IMR-90 (cell line): ENCODE measurements at regions not wholly inside any gene's neighbourhood (a gene's known extent, or its start where the extent isn't known, plus 50 kb on each side); places are given as distances from the start of the nearest gene placed in this dataset.
"Not testable (repeated sequence)": the region's sequence is repeated elsewhere in the genome, so short reads cannot be mapped to it uniquely, and the experiment has no call there.

Experiments
- ATAC-seq: fragments of 200-7000 bp; cut with Tn5 transposase; 2 replicates; pipeline ENCODE4 v1.9.1; 2020; ENCODE audit warnings: low read depth, mild to moderate bottlenecking, moderate library complexity
- BruUV-seq: library from RNA; stranded (reverse); fragments of 400-500 nt; replicated peaks from 2 replicates; lab custom pipeline; 2021; lab: Mats Ljungman, UMichigan
- CTCF ChIA-PET: fragments of 300-600 bp; formaldehyde crosslinking; extraction: SDS; loops from one replicate; lab custom pipeline; 2021; ENCODE audit warnings: antibody characterized with exemption; lab: Yijun Ruan, JAX
- POLR2A ChIA-PET: fragments of 300-600 bp; sonication (Branson Sonifier 250); formaldehyde crosslinking; loops from one replicate; lab custom pipeline; 2022; ENCODE audit warnings: antibody characterized with exemption; ENCODE audit not compliant: unreplicated experiment; lab: Charles Lee
- DNase-seq: peaks from one replicate; pipeline ENCODE4 v3.0.0; 2013
- H2AFZ ChIP-seq: replicated peaks from 2 replicates; pipeline ENCODE3; 2013; ENCODE audit warnings: low read length, mild to moderate bottlenecking; ENCODE audit not compliant: poor library complexity
- H2AK5ac ChIP-seq: 2 replicates; pipeline ENCODE4 v1.6.1; 2013; ENCODE audit warnings: low read depth, low read length, inconsistent platforms
- H2AK9ac ChIP-seq: replicated peaks from 2 replicates; pipeline ENCODE3; 2013; ENCODE audit warnings: mild to moderate bottlenecking, low read depth, low read length, moderate library complexity; ENCODE audit not compliant: poor library complexity
- H2BK120ac ChIP-seq: 2 replicates; pipeline ENCODE4 v1.6.1; 2013; ENCODE audit warnings: low read depth, low read length, inconsistent platforms
- H2BK15ac ChIP-seq: 3 replicates; pipeline ENCODE4 v1.6.1; 2013; ENCODE audit warnings: low read depth, low read length, inconsistent platforms
- H2BK20ac ChIP-seq: 2 replicates; pipeline ENCODE4 v1.6.1; 2013; ENCODE audit warnings: low read depth, mild to moderate bottlenecking, inconsistent platforms, low read length, moderate library complexity
- H2BK5ac ChIP-seq: 2 replicates; pipeline ENCODE4 v1.6.1; 2013; ENCODE audit warnings: mild to moderate bottlenecking, low read depth, low read length, inconsistent platforms; ENCODE audit not compliant: poor library complexity, severe bottlenecking
- H3K14ac ChIP-seq: replicated peaks from 2 replicates; pipeline ENCODE4 v1.6.1; 2013; ENCODE audit warnings: low read depth, low read length, inconsistent platforms
- H3K18ac ChIP-seq: 2 replicates; pipeline ENCODE4 v1.6.1; 2013; ENCODE audit warnings: low read depth, low read length, control low read depth
- H3K23ac ChIP-seq: 2 replicates; pipeline ENCODE4 v1.6.1; 2013; ENCODE audit warnings: low read depth, low read length, inconsistent platforms
- H3K27ac ChIP-seq: 2 replicates; pipeline ENCODE4 v1.5.1; 2013; ENCODE audit warnings: mild to moderate bottlenecking, control low read depth, low read length; ENCODE audit not compliant: insufficient read depth
- H3K27me3 ChIP-seq: 2 replicates; pipeline ENCODE4 v1.6.1; 2013; ENCODE audit warnings: low read length; ENCODE audit not compliant: control insufficient read depth, insufficient read depth
- H3K36me3 ChIP-seq: 2 replicates; pipeline ENCODE4 v1.6.1; 2013; ENCODE audit warnings: low read length, mixed read lengths; ENCODE audit not compliant: control insufficient read depth, insufficient read depth
- H3K4ac ChIP-seq: 2 replicates; pipeline ENCODE4 v1.6.1; 2013; ENCODE audit warnings: low read depth, low read length, inconsistent platforms
- H3K4me1 ChIP-seq: 2 replicates; pipeline ENCODE4 v1.6.1; 2013; ENCODE audit warnings: low read length, mixed read lengths; ENCODE audit not compliant: control insufficient read depth, insufficient read depth
- H3K4me2 ChIP-seq: 2 replicates; pipeline ENCODE4 v1.6.1; 2013; ENCODE audit warnings: low read depth, mild to moderate bottlenecking, control low read depth, low read length, moderate library complexity
- H3K4me3 ChIP-seq: 2 replicates; pipeline ENCODE4 v1.5.1; 2013; ENCODE audit warnings: low read depth, mild to moderate bottlenecking, control low read depth, low read length, moderate library complexity; ENCODE audit not compliant: insufficient read depth
- H3K56ac ChIP-seq: 2 replicates; pipeline ENCODE4 v1.6.1; 2013; ENCODE audit warnings: low read length, inconsistent platforms; ENCODE audit not compliant: insufficient read depth; ENCODE audit errors: extremely low read depth
- H3K79me1 ChIP-seq, 2 experiments: 2 replicates each; pipeline ENCODE4 v1.6.1; 2013; ENCODE audit warnings: low read length in 2 of 2, inconsistent platforms in 1 of 2, low read depth in 1 of 2
- H3K9ac ChIP-seq: 2 replicates; pipeline ENCODE4 v1.6.1; 2013; ENCODE audit warnings: low read depth, low read length, control low read depth
- H3K9me1 ChIP-seq: 2 replicates; pipeline ENCODE4 v1.6.1; 2013; ENCODE audit warnings: low read length, inconsistent platforms; ENCODE audit not compliant: insufficient read depth
- H3K9me3 ChIP-seq: 2 replicates; pipeline ENCODE4 v1.6.1; 2013; ENCODE audit warnings: low read length; ENCODE audit not compliant: control insufficient read depth, insufficient read depth
- H4K20me1 ChIP-seq: 2 replicates; pipeline ENCODE4 v1.6.1; 2013; ENCODE audit warnings: low read length, inconsistent platforms; ENCODE audit not compliant: insufficient read depth
- H4K5ac ChIP-seq: 2 replicates; pipeline ENCODE4 v1.6.1; 2013; ENCODE audit warnings: mild to moderate bottlenecking, low read depth, low read length, control low read depth
- H4K8ac ChIP-seq, 2 experiments: 2 replicates each; pipeline ENCODE4 v1.6.1; 2013; ENCODE audit warnings: low read depth in 2 of 2, low read length in 2 of 2, control low read depth in 1 of 2, inconsistent platforms in 1 of 2
- H4K91ac ChIP-seq: 2 replicates; pipeline ENCODE4 v1.6.1; 2013; ENCODE audit warnings: low read depth, low read length, inconsistent platforms; ENCODE audit not compliant: insufficient read depth
- BHLHE40 ChIP-seq: fragments of 150-350 bp; IDR thresholded peaks from 2 replicates; pipeline ENCODE4 v1.6.1; 2016; ENCODE audit warnings: mild to moderate bottlenecking, low read depth, low read length
- CHD1 ChIP-seq: IDR thresholded peaks from 2 replicates; pipeline ENCODE4 v1.6.1; 2012; ENCODE audit warnings: low read depth, low read length, improper control_type of control experiment
- MAFK ChIP-seq: IDR thresholded peaks from 2 replicates; pipeline ENCODE4 v1.6.1; 2012; ENCODE audit warnings: low read depth, low read length, improper control_type of control experiment
- MXI1 ChIP-seq: IDR thresholded peaks from 2 replicates; pipeline ENCODE4 v1.6.1; 2012; ENCODE audit warnings: low read depth, mild to moderate bottlenecking, low read length, moderate library complexity, borderline replicate concordance
- POLR2A ChIP-seq: IDR thresholded peaks from 2 replicates; pipeline ENCODE4 v1.6.1; 2012; ENCODE audit warnings: mild to moderate bottlenecking, low read depth, low read length
- RFX5 ChIP-seq: IDR thresholded peaks from 2 replicates; pipeline ENCODE4 v1.8.0; 2012; ENCODE audit warnings: low read depth, mild to moderate bottlenecking, low read length, moderate library complexity
- WGBS, 2 experiments: methylation state at CpG; one replicate each; pipeline versions ENCODE4 v1.1.5 to v1.1.7; 2013; ENCODE audit warnings: missing lambda C conversion rate in 2 of 2; ENCODE audit not compliant: insufficient read length in 1 of 2; ENCODE audit errors: extremely low coverage in 2 of 2; 5-methylcytosine and 5-hydroxymethylcytosine counted together
- dilution Hi-C: fragments of 300-500 bp; cut with HindIII; formaldehyde crosslinking; loops from one replicate; pipeline ENCODE4 v1.14.3; 2018; ENCODE audit warnings: low sequenced_read_pairs; ENCODE audit not compliant: unreplicated experiment
- in situ Hi-C: fragments of 300-500 bp; cut with MboI; formaldehyde crosslinking; loops from 3 replicates; pipeline ENCODE4 v1.14.3; 2019; ENCODE audit warnings: low sequenced_read_pairs, inconsistent platforms, mixed read lengths
- intact Hi-C: fragments of 100-400 bp; cut with micrococcal nuclease; formaldehyde crosslinking; loops from 2 replicates; pipeline ENCODE4 v1.10.0; 2022

DNA sequence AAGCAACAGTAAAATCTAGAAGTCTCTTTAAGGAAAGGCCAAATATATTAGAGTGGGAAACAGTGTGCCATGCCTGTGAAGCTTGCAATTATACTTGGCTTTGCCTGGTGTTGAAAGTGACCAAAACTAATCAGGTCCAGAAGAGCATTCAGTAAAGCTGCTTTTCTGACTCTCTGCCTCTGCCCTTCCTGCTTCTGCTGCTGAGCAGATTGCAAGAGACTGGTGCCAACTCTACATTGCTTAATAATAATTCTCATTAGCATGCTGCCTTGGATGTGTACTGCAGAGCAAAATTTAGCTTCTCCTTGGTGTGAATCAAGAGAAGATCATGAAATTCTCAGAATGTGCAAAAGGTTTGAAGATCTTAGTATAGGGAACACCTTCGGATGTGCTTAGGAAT is 120.4 kb upstream of the RFX3 start:
- no peak overlapping the region for H2BK5ac ChIP-seq
- H3K9me3 ChIP-seq: no peaks in the 10 kb centered on the region
- no peak overlapping the region for H3K18ac ChIP-seq
- H3K27me3 ChIP-seq: peaks cover 2% of the 10 kb centered on the region; the same call in 1 of the 2 replicates
- H3K14ac ChIP-seq: no peak overlapping the region
- H2BK20ac ChIP-seq: no peak overlapping the region
- H3K56ac ChIP-seq: no peak overlapping the region
- H3K9me1 ChIP-seq: no peaks in the 10 kb centered on the region
- no peak overlapping the region for H2BK120ac ChIP-seq
- ChIA-PET POLR2A (no interaction called here), CTCF (no interaction called here)
- H3K9ac ChIP-seq: no peak overlapping the region
- no peaks in the 10 kb centered on the region for H3K36me3 ChIP-seq
- H2AK5ac ChIP-seq: no peak overlapping the region
- no peak overlapping the region for H4K91ac ChIP-seq
- no peaks in the 10 kb centered on the region for H3K79me1 ChIP-seq
- DNase-seq (no peak), ATAC-seq (no peak)
- no peaks in the 10 kb centered on the region for H4K20me1 ChIP-seq
- H2AK9ac ChIP-seq: no peak overlapping the region
- in situ Hi-C loops: no loop called here
- BruUV-seq: no TSS peak
- dilution Hi-C loops: no loop called here
- no peak overlapping the region for H2BK15ac ChIP-seq
- intact Hi-C loops: no loop called here
- no peak overlapping the region for H3K4ac ChIP-seq
- H3K4me2 ChIP-seq: no peak overlapping the region
- H3K27ac ChIP-seq: no peak overlapping the region
- no CpG with 5 or more reads among the region's 1 CpG for WGBS, 2 experiments
- TF ChIP-seq BHLHE40 (no peak), POLR2A (no peak), CHD1 (no peak), MXI1 (no peak), RFX5 (no peak), MAFK (no peak)
- no peak overlapping the region for H4K5ac ChIP-seq
- H3K4me3 ChIP-seq: no peak overlapping the region
- H3K23ac ChIP-seq: no peak overlapping the region
- H4K8ac ChIP-seq: no peak overlapping the region
- H2AFZ ChIP-seq: no peak overlapping the region
- no peaks in the 10 kb centered on the region for H3K4me1 ChIP-seq

GRCh38 chr9:3642075-3642474 is 116.3 kb upstream of the RFX3 start:
- dilution Hi-C loops, POLR2A ChIA-PET: not testable (repeated sequence)

More at GRCh38 chr9:3642075-3642474, 116.3 kb upstream of the RFX3 start:
- H3K14ac ChIP-seq, H3K4me3 ChIP-seq, H3K4me1 ChIP-seq, DNase-seq, H4K5ac ChIP-seq, H3K9ac ChIP-seq, H3K27ac ChIP-seq, ATAC-seq, CTCF ChIA-PET, H2BK120ac ChIP-seq, H2BK15ac ChIP-seq, H2BK5ac ChIP-seq, H3K9me1 ChIP-seq, H3K56ac ChIP-seq, H3K18ac ChIP-seq, H2AFZ ChIP-seq, H3K23ac ChIP-seq, H3K36me3 ChIP-seq, H2BK20ac ChIP-seq, H3K27me3 ChIP-seq, H2AK5ac ChIP-seq, intact Hi-C loops, H4K20me1 ChIP-seq, H3K79me1 ChIP-seq, H3K9me3 ChIP-seq, H2AK9ac ChIP-seq, in situ Hi-C loops, H4K8ac ChIP-seq, H4K91ac ChIP-seq, H3K4me2 ChIP-seq, BruUV-seq, H3K4ac ChIP-seq: not testable (repeated sequence)
- WGBS, 2 experiments: no CpG with 5 or more reads among the region's 6 CpGs
